Glomerular visceral epithelial cell (primary cell): ENCODE measurements at regions not wholly inside any gene's neighbourhood (a gene's known extent, or its start where the extent isn't known, plus 50 kb on each side); places are given as distances from the start of the nearest gene placed in this dataset.
"Not testable (repeated sequence)": the region's sequence is repeated elsewhere in the genome, so short reads cannot be mapped to it uniquely, and the experiment has no call there.

Experiments
- DNase-seq: peaks from one replicate; pipeline ENCODE4 v3.0.0-alpha.2; 2016; ENCODE audit errors: extremely low spot score

GRCh38 chr9:74085384-74086037, 411.6 kb upstream of the RORB start:
- DNase-seq = not testable (repeated sequence)

GRCh38 chr9:74090921-74091320, 406.2 kb upstream of the RORB start:
- DNase-seq = not testable (repeated sequence)

DNA sequence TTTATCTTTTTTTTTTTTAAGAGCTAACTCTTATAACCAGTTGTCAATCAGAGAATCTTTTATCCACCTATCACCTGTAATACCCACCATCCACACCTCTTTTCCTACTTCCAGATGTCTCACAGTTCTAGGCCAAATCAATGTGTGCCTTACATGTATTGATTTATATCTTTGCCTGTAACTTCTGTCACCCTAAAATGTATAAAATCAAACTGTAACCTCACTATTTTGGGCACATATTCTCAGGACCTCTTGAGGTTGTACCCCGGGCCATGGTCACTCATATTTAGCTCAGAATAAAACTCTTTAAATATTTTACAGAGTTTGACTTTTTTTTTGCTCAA, 404.7 kb upstream of the RORB start:
- DNase-seq = no peak

DNA sequence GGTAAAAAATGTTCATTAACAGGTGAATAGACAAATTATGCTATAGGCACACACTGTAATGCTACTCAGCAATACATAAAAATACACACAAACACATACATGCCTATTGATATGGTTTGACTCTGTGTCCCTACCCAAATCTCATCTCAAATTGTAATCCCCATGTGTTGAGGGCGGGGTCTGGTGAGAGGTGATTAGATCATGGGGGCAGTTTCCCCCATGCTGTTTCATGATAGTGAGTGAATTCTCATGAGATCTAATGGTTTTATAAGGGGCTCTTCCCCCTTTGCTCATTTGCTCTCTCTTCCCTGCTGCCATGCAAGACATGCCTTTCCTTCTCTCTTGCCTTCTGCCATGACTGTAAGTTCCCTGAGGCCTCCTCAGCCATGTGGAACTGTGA, 403.1 kb upstream of the RORB start:
- not testable (repeated sequence) for DNase-seq

DNA sequence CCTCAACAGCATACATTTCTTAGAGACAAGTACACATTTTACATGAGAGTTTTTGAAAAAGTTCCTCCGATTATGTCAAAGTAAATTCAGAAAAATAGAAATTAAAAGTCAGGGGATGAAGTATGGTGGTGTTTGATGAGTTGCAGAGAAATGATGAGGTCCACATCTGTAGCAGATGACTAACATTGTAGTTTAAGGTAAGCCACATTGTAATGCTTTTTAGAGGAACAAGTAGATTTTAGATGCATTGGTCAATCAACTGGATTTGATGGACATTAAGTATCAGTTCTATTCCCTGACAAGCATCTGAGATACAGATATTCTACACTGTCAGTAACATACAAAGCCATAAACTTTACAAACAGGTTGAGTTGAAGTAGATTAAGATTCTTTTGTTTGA, 402.4 kb upstream of the RORB start:
- no peak for DNase-seq

GRCh38 chr9:74095925-74096324, 401.2 kb upstream of the RORB start:
- no peak for DNase-seq

- DNase-seq = no peak
Observed at GRCh38 chr9:74096420-74096819, 400.7 kb upstream of the RORB start.

DNA sequence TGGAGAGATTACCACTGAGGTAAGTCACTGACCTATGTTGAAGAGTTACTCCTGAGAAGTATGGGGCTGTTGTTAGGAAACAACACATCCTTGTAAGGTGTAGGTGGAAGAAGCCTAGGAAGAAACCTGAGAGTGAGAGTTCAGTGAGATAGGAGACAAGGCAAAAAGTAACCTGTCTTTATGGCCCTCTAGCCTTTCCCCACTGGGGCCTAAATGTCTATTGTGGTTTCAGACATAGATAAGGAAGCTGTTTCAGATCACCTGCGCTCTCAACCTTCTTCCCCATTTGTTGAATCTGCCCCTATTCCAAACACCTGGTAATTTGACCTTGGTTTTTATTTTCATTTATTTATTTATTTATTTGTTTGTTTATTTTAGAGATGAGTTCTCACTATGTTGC, 397.1 kb upstream of the RORB start:
- no peak for DNase-seq

DNA sequence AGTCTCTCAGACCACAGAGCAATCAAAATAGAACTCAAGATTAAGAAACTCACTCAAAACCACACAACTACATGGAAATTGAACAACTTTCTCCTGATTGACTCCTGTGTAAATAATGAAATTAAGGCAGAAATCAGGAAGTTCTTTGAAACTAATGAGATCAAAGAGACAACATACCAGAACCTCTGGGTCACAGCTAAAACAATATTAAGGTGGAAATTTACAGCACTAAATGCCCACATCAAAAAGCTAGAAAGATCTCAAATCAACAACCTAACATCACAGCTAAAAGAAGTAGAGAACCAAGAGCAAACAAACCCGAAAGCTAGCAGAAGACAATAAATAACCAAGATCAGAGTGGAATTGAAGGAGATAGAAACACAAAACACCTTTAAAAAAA, 395.0 kb upstream of the RORB start:
- DNase-seq = not testable (repeated sequence)

- no peak for DNase-seq
Observed at GRCh38 chr9:74102702-74103101, 394.4 kb upstream of the RORB start.

DNA sequence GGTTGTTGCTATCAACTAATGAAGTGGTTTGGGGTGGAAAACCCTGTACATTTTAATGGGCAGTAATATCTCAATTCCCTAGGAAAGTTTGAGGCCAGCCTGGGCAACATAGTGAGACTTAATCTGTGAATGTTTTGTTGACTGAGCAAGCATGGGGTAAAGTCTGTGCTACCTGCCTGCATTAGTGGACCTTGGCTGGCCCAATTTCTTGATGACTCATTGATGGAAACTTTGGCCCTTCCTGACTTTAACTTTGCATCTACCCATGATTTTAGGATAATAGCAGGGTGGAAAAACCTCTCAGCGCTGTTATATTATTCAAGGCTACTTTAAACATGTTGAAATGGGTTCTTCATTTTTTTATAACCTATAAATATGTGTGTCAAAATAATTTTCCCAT, 389.4 kb upstream of the RORB start:
- no peak for DNase-seq

DNA sequence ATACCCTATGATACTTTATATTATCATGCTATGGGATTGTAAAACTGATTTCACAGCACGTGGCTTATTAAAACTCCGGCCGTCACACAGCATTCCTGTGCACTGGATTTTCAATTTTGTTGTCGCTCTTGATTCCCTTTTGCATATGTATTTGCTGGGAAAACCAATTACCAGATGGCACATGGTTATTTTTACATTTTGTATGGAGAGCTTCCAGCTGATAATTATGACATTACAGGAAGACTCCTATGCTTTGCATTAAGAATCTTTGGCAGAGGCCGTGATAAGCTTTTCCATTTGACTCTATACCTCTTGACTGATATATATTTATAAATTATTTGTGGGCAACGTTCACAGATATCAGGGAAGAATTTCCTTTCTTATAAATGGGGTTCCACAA, 381.2 kb upstream of the RORB start:
- no peak for DNase-seq

- no peak for DNase-seq
Observed at GRCh38 chr9:74117151-74117550, 380.0 kb upstream of the RORB start.

GRCh38 chr9:74117731-74118130, 379.4 kb upstream of the RORB start:
- DNase-seq = peak; percentile 68

DNA sequence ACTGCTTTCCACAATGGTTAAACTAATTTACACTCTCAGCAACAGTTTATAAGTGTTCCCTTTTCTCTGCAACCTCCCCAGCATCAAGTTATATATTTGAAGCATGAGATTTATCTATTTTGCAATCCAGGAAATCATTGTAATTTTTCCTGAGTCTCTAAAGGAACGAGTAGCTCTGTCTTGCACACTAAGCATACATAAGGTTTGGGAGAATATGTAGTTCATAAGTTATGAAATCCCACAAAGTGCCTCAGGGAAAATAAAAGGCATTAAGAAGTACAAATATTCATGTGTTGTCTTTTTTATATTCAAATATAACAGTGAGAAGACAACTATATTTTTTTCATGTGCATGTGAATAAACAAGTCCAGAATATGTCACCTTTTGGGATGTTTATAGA, 377.1 kb upstream of the RORB start:
- no peak for DNase-seq

DNA sequence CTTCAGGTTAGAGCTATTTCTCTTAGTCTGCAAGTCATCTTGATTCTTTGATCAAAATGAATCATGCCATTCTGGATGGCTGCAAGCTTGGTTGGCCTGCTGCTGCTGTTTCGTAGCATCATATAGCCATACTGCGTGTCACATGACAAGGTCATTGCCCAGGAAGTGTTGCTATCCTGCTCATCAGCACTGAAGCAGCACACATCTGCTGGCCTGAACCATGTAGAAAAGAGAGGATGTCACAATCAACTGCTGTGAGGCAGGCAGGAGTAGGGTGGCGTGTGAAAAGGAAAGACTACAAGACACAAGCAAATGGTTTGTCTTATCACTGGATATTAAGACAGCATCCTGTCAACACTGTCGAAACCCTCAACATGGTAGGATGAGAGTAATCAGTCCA, 376.7 kb upstream of the RORB start:
- no peak for DNase-seq

GRCh38 chr9:74122216-74122615, 374.9 kb upstream of the RORB start:
- DNase-seq = no peak

DNA sequence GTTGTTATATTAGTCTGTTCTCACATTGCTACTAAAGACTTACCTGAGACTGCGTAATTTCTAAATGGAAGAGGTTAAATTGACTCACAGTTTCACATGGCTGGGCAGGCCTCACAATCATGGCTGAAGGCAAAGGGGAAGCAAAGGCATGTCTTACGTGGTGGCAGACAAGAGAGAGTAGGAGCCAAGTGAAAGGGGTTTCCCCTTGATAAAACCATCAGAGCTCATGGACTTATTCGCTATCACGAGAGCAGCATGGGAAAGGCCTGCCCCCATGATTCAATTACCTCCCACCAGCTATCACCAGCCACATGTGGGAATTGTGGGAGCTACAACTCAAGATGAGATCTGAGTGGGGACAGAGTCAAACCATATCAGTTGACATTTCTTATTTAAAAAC, 374.5 kb upstream of the RORB start:
- peak; percentile 14 for DNase-seq

DNA sequence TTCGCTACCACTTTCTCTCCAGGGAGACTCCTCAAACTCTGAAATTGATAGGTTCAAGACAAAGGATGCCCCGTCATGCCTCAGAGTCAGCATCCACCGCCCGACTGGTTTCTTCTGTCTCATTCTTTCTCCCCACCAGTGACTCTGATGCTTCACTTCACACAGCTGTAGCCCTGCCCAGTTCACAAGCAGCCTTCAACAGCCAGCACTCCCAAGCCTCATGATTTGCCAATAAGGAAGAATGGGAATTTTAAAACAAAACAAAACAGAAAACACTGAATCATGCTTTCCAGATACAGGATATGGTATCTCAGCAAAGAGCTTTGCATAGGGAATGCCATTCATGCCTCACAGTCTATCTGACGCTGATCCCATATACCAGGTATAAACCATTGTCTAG, 371.2 kb upstream of the RORB start:
- DNase-seq = peak; percentile 62

GRCh38 chr9:74132986-74133385, 364.1 kb upstream of the RORB start:
- DNase-seq = no peak

GRCh38 chr9:74133921-74134320, 363.2 kb upstream of the RORB start:
- DNase-seq = no peak

DNA sequence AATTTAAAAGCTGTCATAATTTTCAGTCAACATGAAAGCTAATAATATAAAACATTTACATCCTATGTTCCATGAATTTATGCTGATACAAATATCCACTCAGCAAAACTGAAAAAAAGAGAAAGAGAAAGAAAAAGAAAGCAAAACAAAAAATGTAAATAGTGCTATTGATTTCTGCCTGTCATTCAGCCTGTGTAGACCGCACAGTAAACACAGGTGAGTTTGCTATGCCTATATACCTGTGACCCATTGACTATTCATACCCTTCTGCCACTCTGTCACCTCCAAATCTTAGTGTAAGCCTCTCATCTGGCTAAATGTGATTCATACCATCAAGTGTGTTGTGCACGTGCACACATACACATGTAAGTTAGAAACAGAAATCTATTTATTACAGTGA, 359.0 kb upstream of the RORB start:
- DNase-seq = no peak

DNA sequence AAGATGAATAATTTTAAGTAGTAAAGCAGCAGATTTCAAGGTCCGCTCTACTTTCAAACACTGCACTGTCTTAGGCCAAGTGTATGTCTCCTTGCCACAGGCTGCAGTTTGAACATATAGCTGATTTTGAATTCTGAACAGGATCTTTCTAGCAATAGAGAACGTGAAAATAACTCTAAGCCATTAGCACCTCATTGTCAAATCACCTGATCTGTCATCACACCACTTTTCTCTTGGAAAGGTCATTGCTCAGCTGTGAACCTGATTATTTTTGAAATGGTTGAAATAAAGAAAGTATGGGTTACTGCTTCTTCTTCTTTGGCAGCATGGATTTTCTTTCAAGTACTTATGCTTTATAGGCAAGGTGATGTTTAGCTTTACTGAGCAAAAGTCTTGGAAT, 357.0 kb upstream of the RORB start:
- no peak for DNase-seq

DNA sequence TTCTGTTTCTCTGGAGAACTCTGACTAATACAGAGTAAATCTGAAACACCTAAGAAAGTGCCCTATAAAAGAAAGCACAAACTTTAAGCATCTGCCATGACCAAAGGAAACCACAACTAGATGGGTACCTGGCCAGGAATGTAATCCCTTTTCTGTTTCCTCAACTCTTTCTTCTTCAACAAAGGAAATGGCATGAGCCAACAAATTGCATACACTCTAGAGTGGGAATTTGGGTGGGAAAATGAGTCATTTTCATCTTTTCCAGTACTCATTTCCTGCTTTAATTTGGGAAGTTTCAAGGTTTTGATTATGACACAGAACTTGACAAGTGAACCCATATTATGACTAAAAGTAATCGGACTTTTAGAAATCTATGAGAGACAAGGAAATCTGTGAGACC, 349.2 kb upstream of the RORB start:
- no peak for DNase-seq

DNA sequence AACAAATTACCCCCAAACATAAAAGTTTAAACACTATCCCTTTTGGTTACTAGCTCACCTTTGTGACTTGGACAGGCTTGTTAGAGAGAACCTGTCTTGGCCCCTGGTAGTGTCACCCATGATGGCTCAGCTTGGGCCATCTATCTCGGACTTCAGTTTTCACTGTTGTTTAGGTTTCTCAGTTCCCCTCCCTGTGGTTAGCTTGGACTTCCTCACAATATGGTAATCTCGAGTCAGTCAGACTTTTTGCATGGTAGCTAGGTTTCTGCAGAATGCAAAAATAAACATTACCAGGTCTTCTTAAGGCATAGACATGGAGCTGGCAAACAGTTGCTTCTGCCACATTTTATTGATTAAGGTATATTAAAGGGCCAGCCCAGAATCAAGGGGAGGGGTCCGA, 324.3 kb upstream of the RORB start:
- no peak for DNase-seq
